ENCODE measurements at regions not wholly inside any gene's neighbourhood (a gene's known extent, or its start where the extent isn't known, plus 50 kb on each side); places are given as distances from the start of the nearest gene placed in this dataset.

DNA sequence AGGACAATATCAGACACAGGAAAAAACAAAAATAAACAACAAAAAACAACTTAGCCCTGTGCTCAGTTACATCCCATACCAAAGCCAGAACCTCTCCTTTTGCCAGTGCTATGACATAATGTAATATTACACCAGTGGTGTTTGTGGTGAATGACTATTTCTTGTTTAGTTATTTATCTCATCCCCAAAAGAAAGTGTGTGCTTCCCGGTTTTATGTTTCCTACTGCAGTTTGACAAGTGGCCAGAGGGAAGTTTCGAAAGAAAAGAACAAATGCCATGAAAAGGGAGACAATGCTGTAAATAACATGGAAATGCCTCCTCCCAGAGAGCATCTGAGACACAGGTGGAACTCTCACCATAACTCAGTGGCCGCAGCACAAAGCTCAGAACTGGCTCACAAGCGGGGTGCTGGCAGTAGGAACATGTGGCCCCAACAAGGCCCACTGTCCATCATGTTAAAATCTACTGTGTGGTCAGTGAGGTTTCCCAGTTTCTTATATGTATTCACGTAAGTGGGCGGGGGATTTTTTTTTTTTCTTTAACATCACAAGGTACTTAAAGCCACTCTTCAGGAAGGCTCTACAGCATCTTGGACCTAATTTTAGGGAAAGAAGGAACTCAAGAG is 158.2 kb downstream of the BARHL2 start:
- intact Hi-C loops (cut with DNase I), result no loop called here
- TF ChIP-seq EP300 (IDR thresholded peaks at IDR 0.05), result no peak
- TF ChIP-seq, protein P1, sequence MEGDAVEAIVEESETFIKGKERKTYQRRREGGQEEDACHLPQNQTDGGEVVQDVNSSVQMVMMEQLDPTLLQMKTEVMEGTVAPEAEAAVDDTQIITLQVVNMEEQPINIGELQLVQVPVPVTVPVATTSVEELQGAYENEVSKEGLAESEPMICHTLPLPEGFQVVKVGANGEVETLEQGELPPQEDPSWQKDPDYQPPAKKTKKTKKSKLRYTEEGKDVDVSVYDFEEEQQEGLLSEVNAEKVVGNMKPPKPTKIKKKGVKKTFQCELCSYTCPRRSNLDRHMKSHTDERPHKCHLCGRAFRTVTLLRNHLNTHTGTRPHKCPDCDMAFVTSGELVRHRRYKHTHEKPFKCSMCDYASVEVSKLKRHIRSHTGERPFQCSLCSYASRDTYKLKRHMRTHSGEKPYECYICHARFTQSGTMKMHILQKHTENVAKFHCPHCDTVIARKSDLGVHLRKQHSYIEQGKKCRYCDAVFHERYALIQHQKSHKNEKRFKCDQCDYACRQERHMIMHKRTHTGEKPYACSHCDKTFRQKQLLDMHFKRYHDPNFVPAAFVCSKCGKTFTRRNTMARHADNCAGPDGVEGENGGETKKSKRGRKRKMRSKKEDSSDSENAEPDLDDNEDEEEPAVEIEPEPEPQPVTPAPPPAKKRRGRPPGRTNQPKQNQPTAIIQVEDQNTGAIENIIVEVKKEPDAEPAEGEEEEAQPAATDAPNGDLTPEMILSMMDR (IDR thresholded peaks at IDR 0.05), result no peak
- Histone ChIP-seq H3K27me3 (no peaks in the 10 kb centered on the region), H3K27ac (no peak overlapping the region), H3K36me3 (no peaks in the 10 kb centered on the region), H3K9me3 (no peaks in the 10 kb centered on the region), H3K4me3 (no peak overlapping the region), H3K4me1 (no peaks in the 10 kb centered on the region)
- WGBS, 2 donors, result 80 to 86% methylated on average over 6 of the region's 6 CpGs
- DNase-seq, result no peak

DNA sequence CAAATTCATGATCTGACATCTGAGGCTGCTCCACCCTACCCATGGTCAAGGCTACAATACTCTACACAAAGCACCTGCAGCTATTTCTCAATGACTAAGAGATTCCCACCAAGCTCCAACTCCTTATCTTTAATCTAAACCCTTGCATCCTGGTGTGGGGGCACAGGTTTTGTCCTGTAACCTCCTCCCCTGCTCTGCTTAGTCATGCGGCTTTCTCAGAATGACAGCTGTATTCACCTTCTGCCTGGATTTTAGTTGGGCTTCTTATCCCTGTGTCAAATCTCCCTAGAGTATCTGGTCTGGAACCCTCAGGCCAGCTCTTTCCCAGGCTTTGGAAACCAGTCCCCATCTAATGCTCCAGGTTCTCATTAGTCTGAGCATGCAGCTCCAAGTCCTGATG is 159.0 kb downstream of the BARHL2 start:
- TF ChIP-seq POLR2AphosphoS5 (IDR thresholded peaks at IDR 0.05) (no peak), EP300 (IDR thresholded peaks at IDR 0.05) (no peak), POLR2A (IDR thresholded peaks at IDR 0.05) (no peak)
- TF ChIP-seq, protein P1 (IDR thresholded peaks at IDR 0.05), result no peak
- WGBS, 2 donors, result 69 to 78% methylated on average over 1 of the region's 1 CpG
- no peak for DNase-seq
- Histone ChIP-seq H3K9me3 (no peaks in the 10 kb centered on the region), H3K4me1 (no peaks in the 10 kb centered on the region), H3K27me3 (no peaks in the 10 kb centered on the region), H3K27ac (no peak overlapping the region), H3K36me3 (no peaks in the 10 kb centered on the region), H3K4me3 (no peak overlapping the region)
- intact Hi-C loops (cut with DNase I), result no loop called here

DNA sequence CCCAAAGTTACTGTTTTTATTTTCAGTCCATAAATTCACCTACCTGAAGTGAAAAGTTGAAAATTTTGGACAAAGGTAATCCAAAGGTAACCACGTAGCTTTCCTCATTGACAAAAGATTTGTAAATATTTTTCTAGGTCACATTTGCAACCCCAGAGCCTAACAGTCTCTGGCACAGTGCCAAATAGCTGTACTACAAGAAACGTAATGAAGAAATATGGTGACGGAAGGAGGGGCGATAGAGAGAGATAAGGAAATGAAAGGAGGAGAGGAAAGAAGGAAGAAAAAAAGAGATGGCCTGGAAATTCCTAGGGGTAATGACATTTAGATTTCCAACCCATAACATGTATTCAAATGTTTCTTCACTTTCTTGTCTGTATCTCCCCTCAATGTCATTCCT is 159.4 kb downstream of the BARHL2 start:
- no peak overlapping the region for H3K27ac ChIP-seq
- H3K36me3 ChIP-seq, result no peaks in the 10 kb centered on the region
- no peaks in the 10 kb centered on the region for H3K27me3 ChIP-seq
- H3K4me3 ChIP-seq, result no peak overlapping the region
- intact Hi-C loops (cut with DNase I), result no loop called here
- no peak for TF ChIP-seq POLR2A (IDR thresholded peaks at IDR 0.05)
- no peak for TF ChIP-seq POLR2AphosphoS5 (IDR thresholded peaks at IDR 0.05)
- TF ChIP-seq, protein P1 (IDR thresholded peaks at IDR 0.05), result no peak
- TF ChIP-seq EP300 (IDR thresholded peaks at IDR 0.05), result no peak
- no peak for DNase-seq
- no peaks in the 10 kb centered on the region for H3K4me1 ChIP-seq
- 16 to 49% methylated on average over 4 of the region's 4 CpGs for WGBS, 2 donors
- H3K9me3 ChIP-seq, result no peaks in the 10 kb centered on the region

DNA sequence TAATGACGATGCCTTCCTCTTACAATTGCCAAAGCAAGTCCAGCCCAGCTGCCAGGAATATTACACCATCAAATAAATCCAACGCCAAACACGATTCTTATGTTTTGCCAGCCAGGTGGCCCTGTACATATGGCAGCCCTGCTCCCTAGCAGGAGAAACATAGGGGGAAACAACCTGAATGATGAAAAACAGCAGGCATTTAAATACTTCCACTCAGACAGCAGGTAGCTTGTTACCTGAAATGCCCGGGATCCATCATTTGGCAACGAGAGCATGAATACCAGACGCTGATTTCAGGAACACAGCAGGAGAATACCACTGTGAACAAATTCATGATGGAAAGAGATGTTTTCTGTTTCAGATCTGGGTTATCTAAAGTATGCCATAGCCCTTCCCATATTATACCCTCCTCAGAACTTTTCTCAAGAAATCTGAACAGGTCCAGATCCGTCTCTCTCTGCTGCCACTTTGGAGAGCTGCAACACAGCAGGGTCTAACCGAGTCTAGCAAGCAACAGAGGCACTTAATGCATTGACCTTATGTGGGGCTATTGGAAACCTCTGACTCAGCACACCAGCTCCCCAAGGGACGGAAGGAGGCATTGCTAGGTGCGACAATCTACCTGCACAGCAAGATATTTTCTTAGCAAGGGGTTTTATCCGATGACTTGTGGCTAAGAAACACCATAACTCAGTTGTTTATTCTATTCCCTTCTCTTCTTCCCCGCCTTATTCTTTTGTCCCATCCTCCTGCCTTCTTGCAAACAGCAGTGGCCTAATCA is 166.3 kb downstream of the BARHL2 start:
- no peak for DNase-seq
- intact Hi-C loops (cut with DNase I), result no loop called here
- H3K36me3 ChIP-seq, result no peaks in the 10 kb centered on the region
- no peaks in the 10 kb centered on the region for H3K27me3 ChIP-seq
- 74 to 82% methylated on average over 12 of the region's 12 CpGs for WGBS, 2 donors
- TF ChIP-seq, protein P1 (IDR thresholded peaks at IDR 0.05), result no peak
- TF ChIP-seq POLR2AphosphoS5 (IDR thresholded peaks at IDR 0.05) (no peak), EP300 (IDR thresholded peaks at IDR 0.05) (no peak), POLR2A (IDR thresholded peaks at IDR 0.05) (no peak)
- H3K27ac ChIP-seq, result no peak overlapping the region
- H3K9me3 ChIP-seq, result no peaks in the 10 kb centered on the region
- H3K4me1 ChIP-seq, result no peaks in the 10 kb centered on the region
- H3K4me3 ChIP-seq, result no peak overlapping the region

Measured in sigmoid colon (tissue), 6 donors.